Inflammatory macrophage treated with lipopolysaccharide for 4 hours (primary cell): ENCODE measurements at regions not wholly inside any gene's neighbourhood (a gene's known extent, or its start where the extent isn't known, plus 50 kb on each side); places are given as distances from the start of the nearest gene placed in this dataset.

Experiments
- DNase-seq: peaks from one replicate; pipeline ENCODE4 v3.0.0-alpha.2; 2020

DNA sequence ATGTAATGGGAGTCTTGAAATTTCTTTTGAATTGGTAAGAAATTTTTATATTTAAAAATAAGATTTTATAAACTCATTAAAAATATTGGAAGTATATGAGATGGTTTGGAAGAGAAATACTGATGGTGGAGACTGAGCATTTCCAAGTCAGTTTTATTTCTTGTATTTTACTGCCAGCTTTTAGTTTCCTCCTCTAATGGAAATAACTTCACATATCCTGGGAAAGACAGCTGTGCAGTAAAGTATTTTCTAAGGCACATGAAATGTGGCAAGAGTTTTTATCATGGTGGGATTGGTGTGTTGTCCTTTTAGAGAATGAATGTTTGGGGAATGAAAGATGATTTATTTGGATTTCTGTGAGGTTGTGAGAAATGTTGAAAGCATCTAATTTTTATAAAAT lies 346.9 kb upstream of the RGS6 start:
- no peak for DNase-seq

DNA sequence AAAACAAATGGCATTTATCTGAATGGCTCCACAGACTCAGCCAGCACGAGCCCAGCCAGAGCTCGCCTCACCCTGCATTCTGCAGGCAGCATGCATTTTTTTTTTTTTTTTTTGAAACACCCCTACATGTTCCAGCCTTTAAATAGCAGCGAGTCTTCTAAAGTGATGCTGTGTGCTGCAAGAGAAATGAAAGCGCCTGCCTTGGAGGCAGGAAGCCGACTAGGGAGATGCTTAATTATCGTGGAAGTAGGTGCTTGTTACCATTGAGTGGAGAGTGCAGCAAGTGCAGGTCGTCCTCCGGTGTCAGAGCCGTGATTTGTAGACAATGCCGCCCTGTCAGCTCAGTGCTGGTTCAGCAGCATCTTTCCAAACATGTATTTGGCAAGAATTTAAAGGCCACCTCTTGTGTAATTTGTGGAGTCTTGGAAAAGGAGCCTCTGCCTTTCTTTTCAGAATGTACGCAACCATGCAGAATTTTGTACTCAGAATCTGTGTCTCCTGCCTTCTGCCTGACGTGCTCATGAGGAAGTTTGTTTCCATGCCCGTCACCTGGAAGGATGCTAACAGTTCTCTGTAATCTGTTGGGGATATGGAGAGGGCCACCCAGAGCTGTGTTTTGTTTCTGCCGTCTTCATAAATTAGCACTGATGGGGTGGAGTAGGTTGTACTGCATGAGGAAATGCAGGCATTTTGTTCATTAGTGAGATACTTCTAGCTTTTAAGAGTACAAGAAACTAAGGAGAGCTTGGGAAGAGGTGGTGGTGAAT lies 345.9 kb upstream of the RGS6 start:
- no peak for DNase-seq

DNA sequence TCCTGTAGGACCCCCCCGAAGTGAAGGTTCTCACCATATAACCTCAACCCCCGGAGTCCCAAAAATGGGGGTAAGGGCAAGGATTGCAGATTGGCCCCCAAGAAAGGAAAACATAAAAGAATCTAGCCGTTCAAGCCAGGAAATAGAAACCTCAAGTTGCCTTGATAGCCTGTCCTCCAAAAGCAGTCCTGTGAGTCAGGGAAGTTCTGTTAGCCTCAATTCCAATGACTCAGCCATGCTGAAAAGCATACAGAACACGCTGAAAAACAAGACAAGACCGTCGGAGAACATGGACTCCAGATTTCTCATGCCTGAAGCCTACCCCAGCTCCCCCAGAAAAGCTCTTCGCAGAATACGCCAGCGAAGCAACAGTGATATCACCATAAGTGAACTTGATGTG lies 344.2 kb upstream of the RGS6 start:
- no peak for DNase-seq

DNA sequence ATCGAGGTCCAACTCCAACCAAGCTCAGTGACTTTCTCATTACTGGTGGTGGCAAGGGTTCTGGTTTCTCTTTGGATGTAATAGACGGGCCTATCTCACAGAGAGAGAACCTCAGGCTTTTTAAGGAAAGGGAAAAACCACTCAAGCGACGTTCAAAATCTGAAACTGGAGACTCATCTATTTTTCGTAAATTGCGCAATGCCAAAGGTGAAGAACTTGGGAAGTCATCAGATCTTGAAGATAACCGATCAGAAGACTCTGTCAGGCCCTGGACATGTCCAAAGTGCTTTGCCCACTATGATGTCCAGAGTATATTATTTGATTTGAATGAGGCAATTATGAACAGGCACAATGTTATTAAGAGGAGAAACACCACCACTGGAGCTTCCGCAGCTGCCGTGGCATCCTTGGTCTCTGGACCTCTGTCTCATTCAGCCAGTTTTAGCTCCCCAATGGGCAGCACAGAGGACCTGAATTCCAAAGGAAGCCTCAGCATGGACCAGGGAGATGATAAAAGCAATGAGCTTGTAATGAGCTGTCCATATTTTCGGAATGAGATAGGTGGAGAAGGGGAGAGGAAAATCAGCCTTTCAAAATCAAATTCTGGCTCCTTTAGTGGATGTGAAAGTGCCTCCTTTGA lies 343.5 kb upstream of the RGS6 start:
- no peak for DNase-seq

DNA sequence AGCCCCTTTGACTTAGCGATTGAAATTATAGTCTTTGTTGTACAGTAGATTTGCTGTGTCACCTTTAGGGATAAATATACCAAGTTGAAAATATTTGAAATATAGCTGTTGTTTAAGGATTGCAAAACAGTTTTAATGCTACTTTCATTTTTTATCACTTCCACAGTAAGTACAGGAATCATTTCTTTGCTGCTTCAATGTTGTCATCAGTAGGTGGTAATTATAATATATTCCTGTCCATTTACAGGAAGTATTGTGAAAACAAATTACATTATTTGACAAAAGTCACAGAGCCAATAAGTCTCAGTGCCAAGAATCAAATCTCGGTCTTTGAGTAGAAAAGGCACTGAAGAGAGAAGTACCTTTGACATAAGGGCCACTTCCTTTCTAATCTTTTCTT lies 342.6 kb upstream of the RGS6 start:
- peak; percentile 72 for DNase-seq

DNA sequence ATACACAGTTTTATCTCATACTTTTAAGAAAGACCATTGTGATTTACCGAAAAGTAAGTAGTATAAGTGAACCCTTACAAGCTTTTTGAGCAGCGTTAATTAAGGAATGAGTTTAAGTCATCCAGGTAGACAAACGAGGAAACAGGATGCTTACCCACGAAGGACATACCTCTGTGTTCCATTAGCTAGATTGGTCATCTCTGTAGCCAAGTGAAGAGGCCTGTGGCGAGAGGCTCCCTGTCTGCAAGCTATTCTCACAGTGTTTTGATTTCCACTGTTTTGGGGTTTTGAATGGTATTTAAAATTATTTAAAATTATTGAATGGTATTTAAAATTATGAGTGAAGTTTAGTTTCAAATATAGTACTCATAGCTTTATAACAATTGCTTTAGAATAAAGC lies 342.1 kb upstream of the RGS6 start:
- DNase-seq = no peak

DNA sequence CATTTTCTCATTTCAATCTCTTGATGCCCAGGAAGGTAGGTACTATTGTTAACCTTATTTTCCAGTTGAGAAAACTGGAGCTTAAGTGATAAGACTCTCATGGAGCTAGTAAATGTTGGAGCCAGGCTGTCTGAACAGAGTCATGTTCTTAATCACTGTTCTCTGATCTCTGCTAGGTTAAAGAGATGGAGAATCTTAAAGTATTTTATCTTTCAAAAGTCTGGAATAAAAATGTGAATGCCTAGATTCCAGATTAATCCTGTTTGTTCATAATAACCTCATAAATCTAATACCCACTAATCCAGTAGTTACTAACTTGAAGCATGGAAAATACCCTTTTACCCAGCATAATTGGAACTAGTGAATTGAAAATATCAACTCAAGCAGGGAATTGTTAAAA lies 341.0 kb upstream of the RGS6 start:
- DNase-seq = no peak

DNA sequence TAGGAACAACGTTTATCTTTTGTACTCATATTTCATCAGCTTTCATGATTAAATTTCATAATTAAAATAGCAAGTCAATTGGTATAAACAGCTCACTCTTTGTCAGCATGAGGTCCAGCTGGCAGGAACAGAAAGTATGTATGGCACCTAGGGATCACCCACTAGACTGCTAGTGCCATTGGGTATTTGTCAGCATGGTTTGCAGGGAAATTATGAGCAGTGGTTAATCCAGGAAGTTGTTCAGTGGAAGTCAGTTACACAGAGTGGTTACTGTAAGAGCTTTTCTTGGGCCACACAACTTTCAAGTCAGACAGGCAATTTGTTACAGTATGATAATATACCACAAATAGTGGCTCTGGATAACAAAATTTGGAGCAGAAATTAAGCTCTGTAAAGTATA lies 340.3 kb upstream of the RGS6 start:
- peak; percentile 53 for DNase-seq

DNA sequence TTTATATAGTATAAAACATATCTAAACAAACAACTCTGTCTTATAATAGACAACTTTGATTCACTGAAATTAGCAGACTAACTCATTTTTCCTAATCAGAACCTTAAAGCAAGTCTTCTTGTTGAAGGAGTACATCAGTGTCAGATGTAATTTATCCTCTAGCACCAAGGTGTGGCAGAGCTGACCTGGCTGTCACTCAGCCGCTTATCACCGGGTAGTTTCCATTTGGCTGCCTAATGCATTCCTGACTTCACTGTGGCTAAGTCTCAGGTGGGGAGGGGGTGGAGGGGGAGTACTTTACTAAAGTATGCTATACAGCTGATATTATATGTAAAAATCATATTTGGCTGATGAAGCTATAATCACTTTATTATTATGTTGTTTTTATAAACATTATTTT lies 339.9 kb upstream of the RGS6 start:
- DNase-seq = no peak

DNA sequence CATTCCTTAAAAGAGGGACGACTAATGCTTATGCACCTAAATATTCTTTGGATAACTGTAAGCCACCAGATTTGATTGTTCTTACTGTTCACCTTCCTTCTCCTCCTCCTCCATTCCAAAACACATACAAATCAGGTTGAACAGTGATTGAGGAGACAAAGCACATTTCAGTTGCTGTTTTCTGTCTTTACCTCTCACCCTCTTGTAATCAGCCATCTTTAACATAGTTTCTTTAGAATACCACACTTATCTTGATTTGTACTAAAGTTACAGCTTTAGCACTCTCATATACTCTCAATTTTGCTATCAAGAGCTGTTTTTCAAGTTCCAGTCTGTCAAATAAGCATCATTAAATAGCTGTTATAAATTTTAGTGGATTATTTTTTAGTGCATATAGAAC lies 338.3 kb upstream of the RGS6 start:
- no peak for DNase-seq

DNA sequence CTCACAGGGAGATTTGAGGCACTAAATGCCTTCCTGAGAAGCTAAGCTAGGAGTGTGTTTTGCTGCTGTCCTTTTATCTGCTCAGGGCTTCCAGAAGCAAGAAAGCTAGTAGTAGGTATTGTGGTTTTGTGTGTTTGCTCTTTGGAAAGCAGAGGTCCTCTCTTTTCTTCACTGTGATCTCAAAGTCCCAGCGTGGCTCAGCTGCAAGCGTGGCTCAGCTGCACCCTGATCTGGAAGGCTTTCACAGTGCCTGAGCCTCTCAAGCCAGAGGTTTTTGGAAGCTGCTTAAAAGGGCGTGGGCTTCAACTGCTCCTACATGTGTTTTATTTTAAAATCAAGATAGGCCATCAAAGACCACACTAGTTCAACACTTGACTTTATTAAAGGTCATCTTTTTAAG lies 337.4 kb upstream of the RGS6 start:
- DNase-seq = no peak

DNA sequence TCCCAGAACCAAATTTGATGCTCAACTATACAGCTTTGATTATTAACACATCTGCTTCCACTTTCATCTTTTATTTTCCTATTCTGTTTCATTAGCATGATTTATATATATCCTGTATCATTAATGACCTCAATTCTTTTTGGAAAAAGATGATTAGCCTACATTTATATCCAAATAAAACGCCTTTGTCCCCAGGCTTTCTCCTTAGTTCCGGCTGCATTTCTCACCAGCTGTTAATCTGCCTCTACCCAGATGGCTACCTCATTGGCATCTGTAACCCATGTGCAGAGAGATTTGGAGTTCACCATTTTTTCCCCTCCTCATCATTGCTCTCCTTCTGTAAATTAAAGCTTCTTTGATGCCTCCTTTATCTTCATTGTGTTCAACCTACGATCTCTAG lies 336.8 kb upstream of the RGS6 start:
- DNase-seq = no peak

DNA sequence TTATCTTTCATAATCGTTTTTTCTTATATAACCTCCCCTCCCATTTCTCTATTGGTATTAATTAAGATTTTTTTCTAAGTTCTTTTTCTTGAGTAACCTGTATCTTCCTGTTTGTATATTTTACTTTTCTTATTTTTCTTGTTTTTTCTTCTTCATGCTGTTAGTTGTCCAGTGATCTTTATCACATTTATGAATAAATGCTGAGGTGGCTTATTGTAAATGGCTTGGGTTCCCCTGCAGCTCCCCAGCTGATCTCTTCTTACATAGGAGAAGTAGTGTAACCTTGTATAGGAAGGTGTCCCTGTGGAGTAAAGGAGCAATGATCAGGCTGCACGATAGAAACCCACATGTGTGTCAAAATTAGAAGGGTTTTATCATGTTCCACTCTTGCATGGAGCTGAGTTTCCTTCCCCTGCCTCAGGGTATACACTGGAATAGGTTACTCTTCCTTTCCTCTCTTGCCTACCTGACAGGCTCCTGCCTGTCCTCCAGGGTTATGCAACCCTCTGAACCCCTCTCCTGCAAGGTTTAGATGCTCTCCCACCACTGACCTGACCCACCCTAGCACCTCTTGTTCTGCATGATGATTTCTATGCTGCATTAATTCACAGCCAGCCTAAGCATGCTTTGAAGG lies 334.8 kb upstream of the RGS6 start:
- DNase-seq = no peak

DNA sequence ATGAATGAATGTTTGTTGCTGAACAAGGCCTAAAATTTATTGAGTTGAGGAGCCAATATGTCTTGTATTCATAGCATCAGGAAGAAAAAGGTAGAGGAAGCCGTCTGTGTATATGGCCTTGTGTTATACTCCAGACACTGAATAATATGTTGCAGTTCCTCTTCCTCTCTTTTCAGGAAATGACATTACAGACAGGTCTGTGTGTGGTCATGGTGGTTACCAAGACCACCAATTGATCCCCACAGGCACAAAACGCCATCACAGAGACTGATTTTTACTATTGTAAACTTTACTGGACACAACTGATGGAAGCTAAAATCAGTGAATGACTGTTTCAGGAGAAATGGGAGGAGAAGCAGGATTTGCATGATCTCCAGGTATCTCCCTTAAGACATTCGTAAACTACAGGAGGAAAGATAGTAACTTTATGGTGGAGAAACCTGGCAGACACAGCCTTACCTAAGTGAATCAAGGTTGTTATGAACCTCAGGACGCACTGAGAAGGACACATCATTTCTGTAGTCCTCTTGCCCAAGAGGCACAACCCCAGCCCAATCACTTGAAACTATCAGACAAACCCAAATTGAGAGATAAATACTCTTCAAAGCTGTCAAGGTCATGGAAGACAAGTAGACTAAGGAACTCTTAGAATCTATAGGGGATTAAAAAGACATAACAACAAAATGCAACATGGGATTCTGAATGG lies 334.1 kb upstream of the RGS6 start:
- DNase-seq = peak; percentile 37

DNA sequence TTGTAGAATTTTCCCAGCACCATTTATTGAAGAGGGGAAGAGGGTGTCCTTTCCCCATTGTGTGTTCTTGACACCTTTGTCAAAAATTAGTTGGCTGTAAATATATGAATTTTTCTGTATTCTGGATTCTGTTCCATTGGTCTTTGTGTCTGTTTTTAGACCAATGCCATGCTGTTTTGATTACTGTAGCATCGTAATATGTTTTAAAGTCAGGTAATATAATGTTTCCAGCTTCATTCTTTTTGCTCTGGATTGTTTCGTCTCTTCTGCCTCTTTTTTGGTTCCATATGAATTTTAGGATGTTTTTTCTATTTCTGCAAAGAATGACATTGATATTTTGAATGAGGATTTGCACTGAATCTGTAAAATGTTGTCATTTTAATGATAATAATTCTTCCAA lies 331.9 kb upstream of the RGS6 start:
- no peak for DNase-seq

DNA sequence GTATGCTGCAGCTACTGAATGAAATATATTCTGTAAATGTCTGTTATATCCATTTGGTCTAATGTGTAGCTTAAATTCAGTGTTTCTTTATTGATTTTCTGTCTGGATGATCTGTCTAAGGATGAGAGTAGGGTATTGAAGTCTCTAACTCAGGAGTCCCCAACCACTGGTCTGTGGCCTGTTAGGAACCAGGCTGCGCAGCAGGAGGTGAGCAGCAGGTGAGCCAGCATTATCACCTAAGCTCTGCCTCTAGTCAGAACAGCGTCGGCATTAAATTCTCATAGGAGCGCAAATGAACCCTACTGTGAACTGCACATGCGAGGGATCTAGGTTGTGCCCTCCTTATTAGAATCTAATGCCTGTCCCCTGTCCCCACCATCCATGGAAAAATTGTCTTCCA lies 329.7 kb upstream of the RGS6 start:
- DNase-seq = no peak

DNA sequence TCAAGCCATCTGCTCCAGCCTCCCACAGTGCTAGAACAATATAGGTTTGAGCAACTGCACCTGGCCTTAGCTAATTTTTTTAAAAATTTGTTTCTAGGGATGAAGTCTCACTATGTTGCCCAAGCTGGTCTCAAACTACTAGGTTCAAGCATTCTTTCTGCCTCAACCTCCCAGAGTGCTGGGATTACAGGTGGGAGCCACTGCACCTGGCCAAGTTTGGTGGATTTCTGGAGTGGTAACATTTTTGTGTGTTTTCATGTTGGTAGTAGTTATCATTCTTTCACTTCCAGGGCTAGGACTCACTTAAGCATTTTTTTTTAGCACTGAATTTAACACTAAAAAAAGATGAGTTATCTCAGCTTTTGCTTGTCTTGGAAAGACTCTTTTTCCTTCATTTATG lies 328.0 kb upstream of the RGS6 start:
- no peak for DNase-seq

DNA sequence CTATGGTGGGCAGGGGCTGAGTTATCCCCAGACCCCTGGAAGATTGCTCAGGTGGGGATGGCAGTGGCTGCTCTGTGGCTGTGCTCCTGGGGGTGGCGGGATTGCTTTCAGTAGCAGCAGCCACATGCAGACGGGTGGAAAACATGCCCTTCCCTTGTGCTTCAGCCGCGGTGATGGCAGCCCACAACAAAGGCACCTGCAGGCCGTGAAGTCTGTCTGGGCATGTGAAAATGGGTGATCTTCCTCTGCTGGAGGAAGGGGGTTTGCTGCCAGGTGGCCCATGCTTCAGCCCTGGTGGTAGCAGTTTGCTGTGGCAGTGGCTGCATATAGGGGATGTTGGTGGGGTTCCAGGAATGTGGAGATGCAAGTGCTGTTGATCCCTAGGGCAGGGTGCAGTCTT lies 326.2 kb upstream of the RGS6 start:
- no peak for DNase-seq

DNA sequence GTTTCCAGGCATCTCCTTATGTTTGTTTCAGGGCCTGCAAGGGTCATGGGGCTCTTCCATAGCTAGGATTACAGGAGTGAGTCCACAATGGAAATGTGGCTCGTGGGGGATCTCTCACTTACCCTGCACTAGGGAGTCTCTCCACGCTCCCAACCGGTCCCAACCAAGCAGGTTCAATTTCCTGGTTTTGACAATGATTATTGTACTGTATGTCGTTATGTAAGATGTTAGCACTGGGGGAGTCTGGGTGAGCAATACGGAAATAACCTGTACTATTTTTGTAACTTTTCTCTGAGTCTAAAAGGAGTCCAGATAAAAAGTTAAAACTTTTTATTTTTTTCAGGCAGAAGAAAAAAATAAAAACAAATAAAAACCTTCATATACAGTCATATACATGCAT lies 325.7 kb upstream of the RGS6 start:
- no peak for DNase-seq

DNA sequence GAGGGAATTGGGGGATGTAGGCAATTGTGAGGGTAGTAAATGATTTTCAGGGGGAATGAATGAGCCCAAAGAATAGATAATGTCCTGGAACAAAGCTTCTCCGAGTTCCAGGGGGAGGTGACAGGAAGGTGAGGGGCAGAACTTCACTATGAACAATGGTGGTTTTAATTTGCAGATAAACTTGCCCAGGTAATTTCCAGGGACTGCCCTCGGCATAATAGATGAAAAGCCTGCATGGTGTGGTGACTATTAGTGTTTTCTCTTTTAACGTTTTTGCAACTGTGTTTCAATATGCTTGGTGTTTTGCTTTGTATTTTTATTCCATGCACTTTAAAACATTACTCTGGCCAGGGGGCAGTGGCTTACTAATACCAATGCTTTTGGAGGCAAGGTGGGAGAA lies 325.2 kb upstream of the RGS6 start:
- no peak for DNase-seq

DNA sequence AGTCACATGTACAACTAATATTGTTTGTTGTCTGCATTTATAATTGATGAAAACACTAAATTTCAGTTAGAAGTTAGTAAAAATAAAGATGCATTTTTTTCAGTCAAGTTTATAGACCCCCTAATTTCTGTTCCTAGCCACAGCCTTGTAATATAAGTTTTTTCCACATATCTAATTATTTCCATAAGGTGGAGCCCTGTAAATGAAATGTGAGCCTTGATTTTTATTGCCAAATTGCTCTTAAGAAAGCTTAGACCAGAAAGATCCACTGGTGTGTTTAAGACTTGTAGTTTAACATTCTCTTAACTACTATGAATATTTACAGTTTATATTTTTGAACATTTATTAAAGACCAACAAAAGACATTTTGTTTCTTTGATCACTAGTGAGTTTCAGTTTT lies 322.1 kb upstream of the RGS6 start:
- no peak for DNase-seq

DNA sequence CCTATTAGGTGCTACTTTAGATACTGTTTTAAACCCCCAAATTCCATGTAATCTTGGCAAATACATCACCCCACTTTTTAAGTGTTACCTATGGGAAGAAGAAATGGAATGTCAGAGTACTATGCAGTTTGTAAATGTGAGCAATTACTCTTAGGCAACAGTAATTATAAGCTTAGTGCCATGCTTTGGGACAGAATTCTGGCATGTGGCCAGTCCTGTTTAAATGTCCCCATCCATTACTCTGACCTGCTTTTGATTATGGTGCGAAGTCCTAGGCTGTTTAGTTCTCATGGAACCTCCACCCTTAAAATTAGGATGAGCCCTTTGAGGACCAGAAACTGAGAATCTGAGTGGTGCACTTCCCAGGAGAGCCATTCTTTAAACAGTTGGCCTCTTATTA lies 321.4 kb upstream of the RGS6 start:
- no peak for DNase-seq

DNA sequence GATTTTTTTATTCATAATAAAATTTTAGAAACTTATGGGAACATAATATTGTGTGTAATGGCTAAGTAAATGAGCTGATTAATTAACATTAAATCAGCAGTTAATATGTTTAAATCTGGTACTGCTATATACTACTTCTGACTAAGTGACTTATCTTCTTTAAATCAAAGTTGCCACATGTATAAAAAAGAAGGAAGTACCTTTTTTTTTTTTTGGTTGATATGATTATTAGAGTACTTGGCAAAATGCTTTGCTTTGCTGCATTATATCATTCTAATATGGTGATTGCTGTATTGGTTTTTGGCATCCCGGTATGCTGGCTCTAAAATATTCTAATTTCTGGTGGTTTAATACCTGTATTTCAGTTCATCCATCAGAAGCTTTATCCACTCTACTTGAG lies 319.1 kb upstream of the RGS6 start:
- peak; percentile 15 for DNase-seq

DNA sequence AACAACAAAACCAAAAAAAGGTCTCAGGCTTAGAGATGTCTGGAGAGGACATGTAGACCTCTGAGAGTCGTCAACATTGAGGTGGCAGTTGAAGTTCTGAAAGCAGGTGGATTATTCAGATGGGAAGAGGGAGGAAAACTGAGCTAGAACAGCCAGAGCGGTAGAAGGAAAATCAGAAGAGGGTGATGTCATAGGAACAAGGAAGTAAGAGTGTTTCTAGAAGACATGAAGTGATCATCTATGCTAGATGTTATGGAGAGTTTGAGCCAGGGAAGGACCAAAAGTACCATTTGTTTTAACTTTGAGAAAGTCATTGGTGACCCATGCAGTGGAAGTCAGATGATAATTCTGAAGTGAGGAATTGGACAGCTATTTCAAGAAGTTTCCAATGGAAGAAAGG lies 316.2 kb upstream of the RGS6 start:
- no peak for DNase-seq
